H9 (cell line): ENCODE measurements at regions not wholly inside any gene's neighbourhood (a gene's known extent, or its start where the extent isn't known, plus 50 kb on each side); places are given as distances from the start of the nearest gene placed in this dataset.

Experiments
- DNase-seq: peaks from one replicate; pipeline ENCODE4 v3.0.0-alpha.2; 2017
- H2AFZ ChIP-seq: one replicate; pipeline ENCODE4 v1.6.1; 2013; ENCODE audit warnings: mild to moderate bottlenecking, low read length, control low read depth, moderate library complexity
- H2AK5ac ChIP-seq: 2 replicates; pipeline ENCODE4 v1.6.1; 2013; ENCODE audit warnings: low read length, control low read depth, mixed read lengths; ENCODE audit not compliant: insufficient read length
- H2BK120ac ChIP-seq: one replicate; pipeline ENCODE4 v1.6.1; 2013; ENCODE audit warnings: low read depth, mild to moderate bottlenecking, low read length, control low read depth, inconsistent platforms; ENCODE audit not compliant: poor library complexity, severe bottlenecking
- H2BK12ac ChIP-seq: 2 replicates; pipeline ENCODE4 v1.6.1; 2013; ENCODE audit warnings: low read length, control low read depth, mixed read lengths, low read depth; ENCODE audit not compliant: insufficient read length
- H2BK15ac ChIP-seq: 2 replicates; pipeline ENCODE4 v1.6.1; 2013; ENCODE audit warnings: low read depth, low read length, control low read depth
- H2BK20ac ChIP-seq: one replicate; pipeline ENCODE4 v1.6.1; 2013; ENCODE audit warnings: low read depth, mild to moderate bottlenecking, low read length, control low read depth, inconsistent platforms; ENCODE audit not compliant: poor library complexity, severe bottlenecking
- H2BK5ac ChIP-seq: 2 replicates; pipeline ENCODE4 v1.6.1; 2013; ENCODE audit warnings: low read length, control low read depth, mixed read lengths; ENCODE audit not compliant: insufficient read length
- H3K14ac ChIP-seq: 2 replicates; pipeline ENCODE4 v1.6.1; 2013; ENCODE audit warnings: low read length, control low read depth; ENCODE audit not compliant: insufficient read depth
- H3K18ac ChIP-seq: 2 replicates; pipeline ENCODE4 v1.6.1; 2013; ENCODE audit warnings: low read depth, mild to moderate bottlenecking, mixed read lengths, low read length, control low read depth; ENCODE audit not compliant: insufficient read length
- H3K23ac ChIP-seq: 2 replicates; pipeline ENCODE4 v1.6.1; 2013; ENCODE audit warnings: low read length, control low read depth, mixed read lengths, low read depth; ENCODE audit not compliant: insufficient read length
- H3K23me2 ChIP-seq: 2 replicates; pipeline ENCODE4 v1.6.1; 2013; ENCODE audit warnings: low read depth, mild to moderate bottlenecking, mixed read lengths, low read length, control low read depth; ENCODE audit not compliant: insufficient read length, poor library complexity, severe bottlenecking
- H3K27ac ChIP-seq: 2 replicates; pipeline ENCODE4 v1.5.1; 2013; ENCODE audit warnings: low read length, control low read depth, mixed read lengths, low read depth; ENCODE audit not compliant: insufficient read length
- H3K27me3 ChIP-seq: 2 replicates; pipeline ENCODE4 v1.6.1; 2013; ENCODE audit warnings: low read length, control low read depth, inconsistent platforms; ENCODE audit not compliant: insufficient read depth
- H3K4ac ChIP-seq: 2 replicates; pipeline ENCODE4 v1.6.1; 2013; ENCODE audit warnings: low read depth, mild to moderate bottlenecking, control low read depth, inconsistent platforms, low read length, moderate library complexity
- H3K4me1 ChIP-seq: 2 replicates; pipeline ENCODE4 v1.6.1; 2013; ENCODE audit warnings: low read length, control low read depth, inconsistent platforms; ENCODE audit not compliant: insufficient read depth
- H3K4me2 ChIP-seq: 2 replicates; pipeline ENCODE4 v1.6.1; 2013; ENCODE audit warnings: low read length, control low read depth, mixed read lengths; ENCODE audit not compliant: insufficient read length, insufficient read depth
- H3K56ac ChIP-seq: 2 replicates; pipeline ENCODE4 v1.6.1; 2013; ENCODE audit warnings: low read depth, mild to moderate bottlenecking, mixed read lengths, low read length, control low read depth; ENCODE audit not compliant: insufficient read length
- H3K79me1 ChIP-seq: 2 replicates; pipeline ENCODE4 v1.6.1; 2013; ENCODE audit warnings: low read depth, mild to moderate bottlenecking, moderate library complexity, low read length, control low read depth, inconsistent platforms; ENCODE audit not compliant: insufficient read depth, poor library complexity, severe bottlenecking
- H3K79me2 ChIP-seq: 2 replicates; pipeline ENCODE4 v1.6.1; 2013; ENCODE audit warnings: low read length, control low read depth, inconsistent platforms; ENCODE audit not compliant: insufficient read depth
- H3K9ac ChIP-seq: 2 replicates; pipeline ENCODE4 v1.6.1; 2013; ENCODE audit warnings: low read length, control low read depth, mixed read lengths; ENCODE audit not compliant: insufficient read length; ENCODE audit errors: extremely low read depth
- H3K9me3 ChIP-seq: one replicate; pipeline ENCODE4 v1.6.1; 2013; ENCODE audit warnings: low read depth, low read length, inconsistent platforms; ENCODE audit not compliant: control insufficient read depth
- H3T11ph ChIP-seq: one replicate; pipeline ENCODE4 v1.6.1; 2013; ENCODE audit warnings: mild to moderate bottlenecking, low read length, control low read depth, inconsistent platforms
- H4K20me1 ChIP-seq: one replicate; pipeline ENCODE4 v1.6.1; 2013; ENCODE audit not compliant: control insufficient read depth, insufficient read length, insufficient read depth
- H4K5ac ChIP-seq: 2 replicates; pipeline ENCODE4 v1.6.1; 2013; ENCODE audit warnings: low read depth, mild to moderate bottlenecking, mixed read lengths, low read length, control low read depth; ENCODE audit not compliant: insufficient read length
- H4K8ac ChIP-seq: replicated peaks from 2 replicates; pipeline ENCODE4 v1.6.1; 2013; ENCODE audit warnings: low read length, control low read depth, mixed read lengths, low read depth; ENCODE audit not compliant: insufficient read length
- H4K91ac ChIP-seq: 2 replicates; pipeline ENCODE4 v1.6.1; 2013; ENCODE audit warnings: low read depth, mild to moderate bottlenecking, moderate library complexity, mixed read lengths, low read length, control low read depth; ENCODE audit not compliant: insufficient read length
- H3K27ac Mint-ChIP-seq, 3 experiments: 2 replicates in 2 of 3; 3 replicates in 1 of 3; pipeline ENCODE4 v1.8.0; 2020 to 2021; ENCODE audit warnings: mixed read lengths in 3 of 3, mild to moderate bottlenecking in 1 of 3, moderate library complexity in 1 of 3
- H3K27me3 Mint-ChIP-seq: 2 replicates; pipeline ENCODE4 v1.8.0; 2021; ENCODE audit warnings: low read depth, mild to moderate bottlenecking, moderate library complexity, mixed read lengths
- H3K36me3 Mint-ChIP-seq, 3 experiments: 2 replicates in 2 of 3; 3 replicates in 1 of 3; pipeline ENCODE4 v1.8.0; 2020 to 2021; ENCODE audit warnings: low read depth in 3 of 3, mixed read lengths in 3 of 3; ENCODE audit not compliant: insufficient read depth in 1 of 3
- H3K4me1 Mint-ChIP-seq, 2 experiments: 2 replicates each; pipeline ENCODE4 v1.8.0; 2020; ENCODE audit warnings: mixed read lengths in 2 of 2
- H3K4me3 Mint-ChIP-seq, 2 experiments: 2 replicates in 1 of 2; 3 replicates in 1 of 2; pipeline ENCODE4 v1.8.0; 2020 to 2021; ENCODE audit warnings: mild to moderate bottlenecking in 2 of 2, mixed read lengths in 2 of 2, moderate library complexity in 1 of 2
- H3K9me3 Mint-ChIP-seq, 2 experiments: 2 replicates in 1 of 2; 3 replicates in 1 of 2; pipeline ENCODE4 v1.8.0; 2020; ENCODE audit warnings: mild to moderate bottlenecking in 2 of 2, mixed read lengths in 2 of 2, moderate library complexity in 1 of 2
- CTCF ChIP-seq: fragments of 200-600 bp; sonication (generic); conservative IDR thresholded peaks from 3 replicates; pipeline ENCODE4 v1.8.0; 2021; ENCODE audit warnings: antibody characterized with exemption, mild to moderate bottlenecking
- WGBS: extraction: QIAGEN DNeasy Blood & Tissue Kit; methylation state at CpG from one replicate; pipeline ENCODE4 v1.1.7; 2013; ENCODE audit warnings: missing lambda C conversion rate, low lambda C conversion rate, mixed read lengths; ENCODE audit not compliant: insufficient read length; ENCODE audit errors: extremely low coverage; 5-methylcytosine and 5-hydroxymethylcytosine counted together

GRCh38 chrX:10983526-10983925, 127.6 kb upstream of the HCCS start:
- H3K18ac ChIP-seq, result no peak overlapping the region
- Mint-ChIP-seq H3K36me3 (no peaks in the 10 kb centered on the region; a peak in 1 of 7 replicates), H3K27ac (no peak overlapping the region; a peak in 1 of 7 replicates), H3K4me3 (no peak overlapping the region), H3K27me3 (no peaks in the 10 kb centered on the region), H3K4me1 (no peaks in the 10 kb centered on the region), H3K9me3 (peaks cover 55 to 63% of the 10 kb centered on the region in 2 experiments)
- no peak overlapping the region for H2BK5ac ChIP-seq
- H3K14ac ChIP-seq, result no peak overlapping the region
- H3K4me1 ChIP-seq, result no peaks in the 10 kb centered on the region
- no peak overlapping the region for H3K9ac ChIP-seq
- H3K4ac ChIP-seq, result no peak overlapping the region
- DNase-seq, result no peak
- no peak overlapping the region for H2AK5ac ChIP-seq
- no peak overlapping the region for H2AFZ ChIP-seq
- H2BK20ac ChIP-seq, result no peak overlapping the region
- H3K79me1 ChIP-seq, result no peaks in the 10 kb centered on the region
- WGBS, result no CpG with 5 or more reads among the region's 4 CpGs
- no peak overlapping the region for H2BK12ac ChIP-seq
- no peak overlapping the region for H2BK120ac ChIP-seq
- no peaks in the 10 kb centered on the region for H3K23me2 ChIP-seq
- H3T11ph ChIP-seq, result no peak overlapping the region
- H3K27ac ChIP-seq, result no peak overlapping the region
- no peak overlapping the region for H3K4me2 ChIP-seq
- H4K91ac ChIP-seq, result no peak overlapping the region
- H3K23ac ChIP-seq, result no peak overlapping the region
- no peaks in the 10 kb centered on the region for H3K9me3 ChIP-seq
- no peak overlapping the region for H3K56ac ChIP-seq
- H4K20me1 ChIP-seq, result no peaks in the 10 kb centered on the region
- no peaks in the 10 kb centered on the region for H3K27me3 ChIP-seq
- H4K8ac ChIP-seq, result no peak overlapping the region
- TF ChIP-seq CTCF, result no peak
- no peak overlapping the region for H2BK15ac ChIP-seq
- H3K79me2 ChIP-seq, result no peaks in the 10 kb centered on the region; the same call in 1 of the 2 replicates
- no peak overlapping the region for H4K5ac ChIP-seq
